ENCODE measurements at regions not wholly inside any gene's neighbourhood (a gene's known extent, or its start where the extent isn't known, plus 50 kb on each side); places are given as distances from the start of the nearest gene placed in this dataset.

- TF ChIP-seq CHD2 (IDR thresholded peaks at IDR 0.05; ENCODE audit: low read length) (no peak), RNF2 (IDR thresholded peaks at IDR 0.05; ENCODE audit: borderline replicate concordance, low read depth, low read length, missing control alignments, poor library complexity, severe bottlenecking) (no peak), PHF8 (conservative IDR thresholded peaks at IDR 0.05; ENCODE audit: low read depth, low read length) (no peak), BACH1 (IDR thresholded peaks at IDR 0.05; ENCODE audit: low read length) (no peak), POLR2A (IDR thresholded peaks at IDR 0.05; ENCODE audit: control extremely low read depth in 1 of 2, low read depth in 2 of 2, low read length in 2 of 2) (no peak)
Measured at GRCh38 chr6:147821295-147821897, 312.9 kb downstream of the SAMD5 start (continued).

All from H1 (cell line).